Stimulated activated CD4-positive, alpha-beta T cell treated with anti-CD3 and anti-CD28 coated beads, Interleukin-1b, Interleukin-23, amount 100 ng/mL, for 48 hours (primary cell): ENCODE measurements at regions not wholly inside any gene's neighbourhood (a gene's known extent, or its start where the extent isn't known, plus 50 kb on each side); places are given as distances from the start of the nearest gene placed in this dataset.
"Not testable (repeated sequence)": the region's sequence is repeated elsewhere in the genome, so short reads cannot be mapped to it uniquely, and the experiment has no call there.

Experiments
- DNase-seq: peaks from one replicate; pipeline ENCODE4 v3.0.0-alpha.2; 2020

- no peak for DNase-seq
Observed at GRCh38 chr5:92064993-92065392, 681.9 kb upstream of the ARRDC3 start.

- no peak for DNase-seq
Observed at GRCh38 chr5:92051741-92052140, 668.6 kb upstream of the ARRDC3 start.

- no peak for DNase-seq
Observed at GRCh38 chr5:92050970-92051369, 667.9 kb upstream of the ARRDC3 start.

- DNase-seq: no peak
Observed at GRCh38 chr5:92041911-92042660, 659.0 kb upstream of the ARRDC3 start.

- DNase-seq: no peak
Observed at GRCh38 chr5:92041206-92041605, 658.1 kb upstream of the ARRDC3 start.

GRCh38 chr5:92029792-92030191 lies 646.7 kb upstream of the ARRDC3 start:
- not testable (repeated sequence) for DNase-seq

- DNase-seq: no peak
Observed at GRCh38 chr5:92023555-92023954, 640.4 kb upstream of the ARRDC3 start.

- DNase-seq: no peak
Observed at GRCh38 chr5:92023141-92023471, 640.0 kb upstream of the ARRDC3 start.

GRCh38 chr5:92022415-92023140 lies 639.5 kb upstream of the ARRDC3 start:
- DNase-seq: no peak

- no peak for DNase-seq
Observed at GRCh38 chr5:92019376-92019990, 636.4 kb upstream of the ARRDC3 start.

- DNase-seq: no peak
Observed at GRCh38 chr5:92017776-92018175, 634.7 kb upstream of the ARRDC3 start.

GRCh38 chr5:92011845-92012244 lies 628.7 kb upstream of the ARRDC3 start:
- not testable (repeated sequence) for DNase-seq

GRCh38 chr5:92003806-92004205 lies 620.7 kb upstream of the ARRDC3 start:
- DNase-seq: no peak

GRCh38 chr5:92002721-92003274 lies 619.7 kb upstream of the ARRDC3 start:
- no peak for DNase-seq

GRCh38 chr5:91998774-91999173 lies 615.7 kb upstream of the ARRDC3 start:
- no peak for DNase-seq

- DNase-seq: no peak
Observed at GRCh38 chr5:91983869-91984268, 600.8 kb upstream of the ARRDC3 start.

- DNase-seq: no peak
Observed at GRCh38 chr5:91978221-91978882, 595.2 kb upstream of the ARRDC3 start.

- DNase-seq: no peak
Observed at GRCh38 chr5:91977579-91977978, 594.5 kb upstream of the ARRDC3 start.

GRCh38 chr5:91976451-91976850 lies 593.3 kb upstream of the ARRDC3 start:
- no peak for DNase-seq

- no peak for DNase-seq
Observed at GRCh38 chr5:91963166-91963565, 580.0 kb upstream of the ARRDC3 start.

GRCh38 chr5:91957666-91958065 lies 574.5 kb upstream of the ARRDC3 start:
- no peak for DNase-seq

GRCh38 chr5:91956738-91957137 lies 573.6 kb upstream of the ARRDC3 start:
- DNase-seq: no peak

- DNase-seq: no peak
Observed at GRCh38 chr5:91955610-91956009, 572.5 kb upstream of the ARRDC3 start.
